HL-60 (cell line): ENCODE measurements at regions not wholly inside any gene's neighbourhood (a gene's known extent, or its start where the extent isn't known, plus 50 kb on each side); places are given as distances from the start of the nearest gene placed in this dataset.

Experiments
- DNase-seq, 2 experiments: peaks; one replicate each; pipeline ENCODE4 v3.0.0-alpha.2; 2010 to 2020; ENCODE audit warnings: low read depth in 1 of 2, low spot score in 1 of 2
- H3K27ac ChIP-seq: fragments of 250-450 bp; sonication (Bioruptor Pico); replicated peaks from 2 replicates; pipeline ENCODE4 v1.5.1; 2020; ENCODE audit warnings: mild to moderate bottlenecking, moderate library complexity
- H3K27me3 ChIP-seq: fragments of 250-450 bp; sonication (Bioruptor Pico); 2 replicates; pipeline ENCODE4 v1.5.1; 2021; ENCODE audit warnings: mild to moderate bottlenecking, moderate library complexity; ENCODE audit not compliant: insufficient read depth, poor library complexity, severe bottlenecking
- H3K4me3 ChIP-seq: replicated peaks from 2 replicates; pipeline ENCODE4 v1.5.1; 2011; ENCODE audit warnings: mild to moderate bottlenecking, control low read depth, low read length; ENCODE audit not compliant: insufficient read depth
- GABPA ChIP-seq: IDR thresholded peaks from 2 replicates; pipeline ENCODE4 v1.6.1; 2012; ENCODE audit warnings: low read depth
- POLR2AphosphoS5 ChIP-seq: IDR thresholded peaks from 2 replicates; pipeline ENCODE4 v1.6.1; 2012; ENCODE audit warnings: low read depth
- SPI1 ChIP-seq: IDR thresholded peaks from 2 replicates; pipeline ENCODE4 v1.6.1; 2012; ENCODE audit warnings: low read depth, mild to moderate bottlenecking, borderline replicate concordance
- TF ChIP-seq, protein P1 (sequence below): IDR thresholded peaks from one replicate; pipeline ENCODE4 v1.5.1; 2011; ENCODE audit warnings: low read length, control low read depth, inconsistent platforms; ENCODE audit not compliant: insufficient read depth
- TF ChIP-seq, protein P2 (sequence below): IDR thresholded peaks from 2 replicates; pipeline ENCODE4 v1.6.1; 2012; ENCODE audit warnings: low read depth; ENCODE audit not compliant: insufficient replicate concordance

DNA sequence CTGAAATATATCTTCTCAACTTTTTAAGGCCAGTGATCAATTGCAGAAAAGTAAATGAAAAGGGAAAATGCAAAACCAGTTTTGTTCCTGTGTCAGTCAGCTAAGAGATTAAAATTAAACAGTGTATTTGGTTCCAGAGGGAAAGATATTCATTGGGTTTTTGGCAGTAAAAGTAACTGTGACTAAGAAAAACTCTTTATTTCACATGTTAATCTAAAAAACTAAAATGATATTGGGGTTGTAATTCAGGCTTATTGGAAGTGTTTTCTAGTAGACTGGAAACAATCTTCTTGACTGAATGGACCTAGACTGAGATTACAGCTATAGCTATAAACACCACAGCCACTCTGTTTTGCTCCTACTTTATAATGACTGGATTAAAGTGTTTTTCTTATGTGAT, 413.9 kb downstream of the ADGRL2 start:
- Histone ChIP-seq H3K4me3 (no peak overlapping the region), H3K27ac (no peak overlapping the region), H3K27me3 (no peaks in the 10 kb centered on the region)
- no peak for TF ChIP-seq GABPA
- TF ChIP-seq POLR2AphosphoS5 = no peak
- TF ChIP-seq, protein P1, sequence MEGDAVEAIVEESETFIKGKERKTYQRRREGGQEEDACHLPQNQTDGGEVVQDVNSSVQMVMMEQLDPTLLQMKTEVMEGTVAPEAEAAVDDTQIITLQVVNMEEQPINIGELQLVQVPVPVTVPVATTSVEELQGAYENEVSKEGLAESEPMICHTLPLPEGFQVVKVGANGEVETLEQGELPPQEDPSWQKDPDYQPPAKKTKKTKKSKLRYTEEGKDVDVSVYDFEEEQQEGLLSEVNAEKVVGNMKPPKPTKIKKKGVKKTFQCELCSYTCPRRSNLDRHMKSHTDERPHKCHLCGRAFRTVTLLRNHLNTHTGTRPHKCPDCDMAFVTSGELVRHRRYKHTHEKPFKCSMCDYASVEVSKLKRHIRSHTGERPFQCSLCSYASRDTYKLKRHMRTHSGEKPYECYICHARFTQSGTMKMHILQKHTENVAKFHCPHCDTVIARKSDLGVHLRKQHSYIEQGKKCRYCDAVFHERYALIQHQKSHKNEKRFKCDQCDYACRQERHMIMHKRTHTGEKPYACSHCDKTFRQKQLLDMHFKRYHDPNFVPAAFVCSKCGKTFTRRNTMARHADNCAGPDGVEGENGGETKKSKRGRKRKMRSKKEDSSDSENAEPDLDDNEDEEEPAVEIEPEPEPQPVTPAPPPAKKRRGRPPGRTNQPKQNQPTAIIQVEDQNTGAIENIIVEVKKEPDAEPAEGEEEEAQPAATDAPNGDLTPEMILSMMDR = no peak
- TF ChIP-seq SPI1 = no peak
- TF ChIP-seq, protein P2, sequence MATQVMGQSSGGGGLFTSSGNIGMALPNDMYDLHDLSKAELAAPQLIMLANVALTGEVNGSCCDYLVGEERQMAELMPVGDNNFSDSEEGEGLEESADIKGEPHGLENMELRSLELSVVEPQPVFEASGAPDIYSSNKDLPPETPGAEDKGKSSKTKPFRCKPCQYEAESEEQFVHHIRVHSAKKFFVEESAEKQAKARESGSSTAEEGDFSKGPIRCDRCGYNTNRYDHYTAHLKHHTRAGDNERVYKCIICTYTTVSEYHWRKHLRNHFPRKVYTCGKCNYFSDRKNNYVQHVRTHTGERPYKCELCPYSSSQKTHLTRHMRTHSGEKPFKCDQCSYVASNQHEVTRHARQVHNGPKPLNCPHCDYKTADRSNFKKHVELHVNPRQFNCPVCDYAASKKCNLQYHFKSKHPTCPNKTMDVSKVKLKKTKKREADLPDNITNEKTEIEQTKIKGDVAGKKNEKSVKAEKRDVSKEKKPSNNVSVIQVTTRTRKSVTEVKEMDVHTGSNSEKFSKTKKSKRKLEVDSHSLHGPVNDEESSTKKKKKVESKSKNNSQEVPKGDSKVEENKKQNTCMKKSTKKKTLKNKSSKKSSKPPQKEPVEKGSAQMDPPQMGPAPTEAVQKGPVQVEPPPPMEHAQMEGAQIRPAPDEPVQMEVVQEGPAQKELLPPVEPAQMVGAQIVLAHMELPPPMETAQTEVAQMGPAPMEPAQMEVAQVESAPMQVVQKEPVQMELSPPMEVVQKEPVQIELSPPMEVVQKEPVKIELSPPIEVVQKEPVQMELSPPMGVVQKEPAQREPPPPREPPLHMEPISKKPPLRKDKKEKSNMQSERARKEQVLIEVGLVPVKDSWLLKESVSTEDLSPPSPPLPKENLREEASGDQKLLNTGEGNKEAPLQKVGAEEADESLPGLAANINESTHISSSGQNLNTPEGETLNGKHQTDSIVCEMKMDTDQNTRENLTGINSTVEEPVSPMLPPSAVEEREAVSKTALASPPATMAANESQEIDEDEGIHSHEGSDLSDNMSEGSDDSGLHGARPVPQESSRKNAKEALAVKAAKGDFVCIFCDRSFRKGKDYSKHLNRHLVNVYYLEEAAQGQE = no peak
- DNase-seq = no peak

DNA sequence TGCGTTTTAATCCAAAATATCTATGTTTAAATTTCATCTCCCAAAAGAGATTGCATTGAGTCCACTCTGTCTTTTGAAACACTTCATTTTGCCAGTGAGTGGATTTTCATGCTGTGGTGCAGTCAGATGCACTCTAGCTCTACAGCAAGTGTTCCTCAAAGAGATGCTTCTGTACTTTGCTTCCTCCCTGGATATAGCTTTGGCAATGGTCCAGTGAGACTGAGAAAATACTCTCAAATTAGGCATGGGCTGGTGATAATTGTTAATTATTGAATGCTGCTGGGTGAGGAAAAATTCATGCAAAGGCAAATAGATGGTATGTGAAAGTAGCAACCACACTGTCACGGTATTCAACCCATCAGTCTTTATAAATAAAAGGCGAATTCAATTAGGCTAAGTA, 396.9 kb downstream of the ADGRL2 start:
- Histone ChIP-seq H3K27me3 (no peaks in the 10 kb centered on the region), H3K4me3 (no peak overlapping the region), H3K27ac (no peak overlapping the region)
- TF ChIP-seq SPI1 (no peak), GABPA (no peak), POLR2AphosphoS5 (no peak)
- TF ChIP-seq, protein P2 = no peak
- TF ChIP-seq, protein P1 = no peak
- no peak for DNase-seq

DNA sequence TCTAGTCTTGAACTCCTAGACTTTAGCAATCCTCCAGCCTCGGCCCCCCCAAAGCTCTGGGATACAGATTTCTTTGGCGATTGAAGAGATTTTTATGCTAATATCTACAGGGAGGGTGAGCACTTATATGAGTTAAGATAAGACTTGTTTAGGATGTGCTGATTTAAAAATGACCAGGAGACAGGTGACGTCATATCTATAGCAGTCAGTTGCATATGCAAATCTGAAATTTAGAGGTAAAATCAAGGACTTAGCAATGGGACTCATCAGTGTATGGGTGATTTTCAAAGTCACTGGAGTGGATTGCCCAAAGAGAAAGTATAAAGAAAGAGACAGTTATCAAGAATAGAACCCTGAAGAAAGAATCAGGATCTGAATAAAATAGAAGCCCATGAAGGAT, 394.5 kb downstream of the ADGRL2 start:
- no peak overlapping the region for H3K4me3 ChIP-seq
- TF ChIP-seq GABPA (no peak), SPI1 (no peak), POLR2AphosphoS5 (no peak)
- TF ChIP-seq, protein P1 = no peak
- TF ChIP-seq, protein P2 = no peak

More for the DNA sequence above, 394.5 kb downstream of the ADGRL2 start:
- no peak for DNase-seq
- Histone ChIP-seq H3K27me3 (no peaks in the 10 kb centered on the region), H3K27ac (no peak overlapping the region)
